ENCODE measurements at regions not wholly inside any gene's neighbourhood (a gene's known extent, or its start where the extent isn't known, plus 50 kb on each side); places are given as distances from the start of the nearest gene placed in this dataset.

DNA sequence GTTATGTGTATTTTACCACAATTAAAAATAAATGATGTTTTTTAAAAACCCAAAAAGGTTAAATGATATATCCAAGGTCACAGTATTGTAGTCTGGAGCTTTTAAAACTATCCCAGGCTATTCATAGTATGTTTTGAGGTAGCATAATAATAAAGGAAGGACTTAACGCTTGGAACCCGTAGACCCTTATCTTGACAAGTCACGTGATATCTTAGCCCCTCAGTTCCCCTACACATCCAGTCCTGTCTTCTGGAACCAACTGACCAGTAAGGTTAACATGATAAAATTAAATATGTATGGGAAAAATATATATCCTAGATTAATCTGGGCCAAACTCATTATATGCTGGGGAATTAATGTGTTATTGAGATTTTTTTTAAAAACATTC lies 142.2 kb downstream of the RXFP2 start:
- no peak overlapping the region for H3K27ac ChIP-seq
- no peaks in the 10 kb centered on the region for H3K79me2 ChIP-seq
- H3K4me3 ChIP-seq (ENCODE audit: low read depth, low read length): no peak overlapping the region
- no peaks in the 10 kb centered on the region for H3K36me3 ChIP-seq (ENCODE audit: control insufficient read depth, insufficient read depth, low read length)
- H3K4me1 ChIP-seq: peaks cover 2% of the 10 kb centered on the region
- no peak overlapping the region for H2AFZ ChIP-seq
- TF ChIP-seq, protein P1, sequence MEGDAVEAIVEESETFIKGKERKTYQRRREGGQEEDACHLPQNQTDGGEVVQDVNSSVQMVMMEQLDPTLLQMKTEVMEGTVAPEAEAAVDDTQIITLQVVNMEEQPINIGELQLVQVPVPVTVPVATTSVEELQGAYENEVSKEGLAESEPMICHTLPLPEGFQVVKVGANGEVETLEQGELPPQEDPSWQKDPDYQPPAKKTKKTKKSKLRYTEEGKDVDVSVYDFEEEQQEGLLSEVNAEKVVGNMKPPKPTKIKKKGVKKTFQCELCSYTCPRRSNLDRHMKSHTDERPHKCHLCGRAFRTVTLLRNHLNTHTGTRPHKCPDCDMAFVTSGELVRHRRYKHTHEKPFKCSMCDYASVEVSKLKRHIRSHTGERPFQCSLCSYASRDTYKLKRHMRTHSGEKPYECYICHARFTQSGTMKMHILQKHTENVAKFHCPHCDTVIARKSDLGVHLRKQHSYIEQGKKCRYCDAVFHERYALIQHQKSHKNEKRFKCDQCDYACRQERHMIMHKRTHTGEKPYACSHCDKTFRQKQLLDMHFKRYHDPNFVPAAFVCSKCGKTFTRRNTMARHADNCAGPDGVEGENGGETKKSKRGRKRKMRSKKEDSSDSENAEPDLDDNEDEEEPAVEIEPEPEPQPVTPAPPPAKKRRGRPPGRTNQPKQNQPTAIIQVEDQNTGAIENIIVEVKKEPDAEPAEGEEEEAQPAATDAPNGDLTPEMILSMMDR (IDR thresholded peaks at IDR 0.05): no peak
- H3K9ac ChIP-seq: no peak overlapping the region
- no peaks in the 10 kb centered on the region for H3K9me3 ChIP-seq (ENCODE audit: control insufficient read depth, low read length)
- no peak overlapping the region for H3K4me2 ChIP-seq (ENCODE audit: low read length)
- no peaks in the 10 kb centered on the region for H3K27me3 ChIP-seq (ENCODE audit: control insufficient read depth, insufficient read depth, low read length)

DNA sequence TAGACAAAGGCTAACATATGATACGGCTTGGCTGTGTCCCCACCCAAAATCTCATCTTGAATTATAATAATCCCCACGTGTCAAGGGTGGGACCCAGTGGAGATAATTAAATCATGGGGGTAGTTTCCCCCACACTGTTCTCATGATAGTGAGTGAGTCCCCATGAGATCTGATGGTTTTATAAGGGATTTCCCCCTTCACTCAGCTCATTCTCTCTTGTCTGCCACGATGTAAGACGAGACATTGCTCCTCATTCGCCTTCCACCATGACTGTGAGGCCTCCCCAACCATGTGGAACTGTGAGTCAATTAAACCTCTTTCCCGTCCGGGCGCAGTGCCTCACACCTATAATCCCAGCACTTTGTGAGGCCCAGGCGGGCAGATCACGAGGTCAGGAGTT lies 143.5 kb downstream of the RXFP2 start:
- Histone ChIP-seq H3K4me3 (ENCODE audit: low read depth, low read length) (no peak overlapping the region), H3K4me2 (ENCODE audit: low read length) (no peak overlapping the region), H3K9ac (no peak overlapping the region), H3K27ac (no peak overlapping the region), H3K79me2 (no peaks in the 10 kb centered on the region), H2AFZ (no peak overlapping the region), H3K4me1 (peaks cover 2% of the 10 kb centered on the region), H3K36me3 (ENCODE audit: control insufficient read depth, insufficient read depth, low read length) (no peaks in the 10 kb centered on the region), H3K27me3 (ENCODE audit: control insufficient read depth, insufficient read depth, low read length) (no peaks in the 10 kb centered on the region), H3K9me3 (ENCODE audit: control insufficient read depth, low read length) (no peaks in the 10 kb centered on the region)
- TF ChIP-seq, protein P1 (IDR thresholded peaks at IDR 0.05): no peak

DNA sequence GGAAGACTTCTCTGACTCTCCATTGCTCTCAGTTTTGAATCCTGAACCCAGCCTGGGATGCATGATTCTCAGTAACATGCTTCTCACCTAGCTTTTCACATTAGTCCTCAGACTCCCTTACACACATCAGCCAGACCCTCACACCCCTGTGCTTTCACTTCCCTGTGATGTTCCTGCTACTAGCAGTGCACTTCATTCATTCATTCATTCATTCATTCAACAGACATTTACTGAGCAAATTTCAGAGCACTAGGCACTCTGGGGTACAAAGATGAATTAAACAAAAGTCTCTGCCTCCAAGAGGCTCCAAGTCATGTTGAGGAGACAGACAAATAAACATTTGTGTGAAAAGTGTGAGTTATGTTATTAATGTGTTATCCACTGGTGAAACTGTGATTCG lies 145.2 kb downstream of the RXFP2 start:
- TF ChIP-seq, protein P1 (IDR thresholded peaks at IDR 0.05): no peak
- H3K9ac ChIP-seq: no peak overlapping the region
- H3K79me2 ChIP-seq: no peaks in the 10 kb centered on the region
- no peaks in the 10 kb centered on the region for H3K36me3 ChIP-seq (ENCODE audit: control insufficient read depth, insufficient read depth, low read length)
- no peak overlapping the region for H2AFZ ChIP-seq
- no peaks in the 10 kb centered on the region for H3K9me3 ChIP-seq (ENCODE audit: control insufficient read depth, low read length)
- peaks cover 2% of the 10 kb centered on the region for H3K4me1 ChIP-seq
- H3K4me2 ChIP-seq (ENCODE audit: low read length): no peak overlapping the region
- H3K27me3 ChIP-seq (ENCODE audit: control insufficient read depth, insufficient read depth, low read length): no peaks in the 10 kb centered on the region
- no peak overlapping the region for H3K27ac ChIP-seq
- H3K4me3 ChIP-seq (ENCODE audit: low read depth, low read length): no peak overlapping the region

GRCh38 chr13:31885994-31886393 lies 145.6 kb upstream of the FRY start:
- no peaks in the 10 kb centered on the region for H3K9me3 ChIP-seq (ENCODE audit: control insufficient read depth, low read length)
- no peak overlapping the region for H3K27ac ChIP-seq
- no peaks in the 10 kb centered on the region for H3K36me3 ChIP-seq (ENCODE audit: control insufficient read depth, insufficient read depth, low read length)
- peaks cover 2% of the 10 kb centered on the region for H3K4me1 ChIP-seq
- H2AFZ ChIP-seq: no peak overlapping the region
- no peak overlapping the region for H3K4me2 ChIP-seq (ENCODE audit: low read length)
- TF ChIP-seq, protein P1 (IDR thresholded peaks at IDR 0.05): no peak
- no peaks in the 10 kb centered on the region for H3K27me3 ChIP-seq (ENCODE audit: control insufficient read depth, insufficient read depth, low read length)
- H3K9ac ChIP-seq: no peak overlapping the region
- no peak overlapping the region for H3K4me3 ChIP-seq (ENCODE audit: low read depth, low read length)
- no peaks in the 10 kb centered on the region for H3K79me2 ChIP-seq

DNA sequence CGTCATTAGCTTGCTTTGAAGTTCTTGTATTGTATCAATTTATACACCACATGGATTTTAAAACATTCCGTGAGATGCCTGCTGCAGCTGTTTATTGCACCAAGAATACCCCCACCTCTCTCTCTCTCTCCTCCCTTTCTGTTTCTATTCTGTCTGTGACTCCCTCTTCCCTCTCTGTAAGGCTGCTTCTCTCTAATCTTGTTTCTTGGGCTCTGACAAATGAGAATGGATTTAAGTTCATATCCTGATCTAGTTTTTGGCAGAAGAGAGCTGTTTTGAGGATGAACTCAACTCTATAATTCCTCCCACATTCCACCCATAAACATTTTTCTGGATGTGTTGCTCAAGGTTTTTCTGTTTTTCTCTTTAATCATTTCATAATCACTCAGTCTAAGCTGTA lies 144.3 kb upstream of the FRY start:
- Histone ChIP-seq H3K4me2 (ENCODE audit: low read length) (no peak overlapping the region), H3K9ac (no peak overlapping the region), H3K79me2 (no peaks in the 10 kb centered on the region), H3K27ac (no peak overlapping the region), H3K4me3 (ENCODE audit: low read depth, low read length) (no peak overlapping the region), H3K36me3 (ENCODE audit: control insufficient read depth, insufficient read depth, low read length) (no peaks in the 10 kb centered on the region), H2AFZ (no peak overlapping the region), H3K4me1 (peaks cover 2% of the 10 kb centered on the region), H3K27me3 (ENCODE audit: control insufficient read depth, insufficient read depth, low read length) (no peaks in the 10 kb centered on the region), H3K9me3 (ENCODE audit: control insufficient read depth, low read length) (no peaks in the 10 kb centered on the region)
- TF ChIP-seq, protein P1 (IDR thresholded peaks at IDR 0.05): no peak
